ENCODE measurements at regions not wholly inside any gene's neighbourhood (a gene's known extent, or its start where the extent isn't known, plus 50 kb on each side); places are given as distances from the start of the nearest gene placed in this dataset.

DNA sequence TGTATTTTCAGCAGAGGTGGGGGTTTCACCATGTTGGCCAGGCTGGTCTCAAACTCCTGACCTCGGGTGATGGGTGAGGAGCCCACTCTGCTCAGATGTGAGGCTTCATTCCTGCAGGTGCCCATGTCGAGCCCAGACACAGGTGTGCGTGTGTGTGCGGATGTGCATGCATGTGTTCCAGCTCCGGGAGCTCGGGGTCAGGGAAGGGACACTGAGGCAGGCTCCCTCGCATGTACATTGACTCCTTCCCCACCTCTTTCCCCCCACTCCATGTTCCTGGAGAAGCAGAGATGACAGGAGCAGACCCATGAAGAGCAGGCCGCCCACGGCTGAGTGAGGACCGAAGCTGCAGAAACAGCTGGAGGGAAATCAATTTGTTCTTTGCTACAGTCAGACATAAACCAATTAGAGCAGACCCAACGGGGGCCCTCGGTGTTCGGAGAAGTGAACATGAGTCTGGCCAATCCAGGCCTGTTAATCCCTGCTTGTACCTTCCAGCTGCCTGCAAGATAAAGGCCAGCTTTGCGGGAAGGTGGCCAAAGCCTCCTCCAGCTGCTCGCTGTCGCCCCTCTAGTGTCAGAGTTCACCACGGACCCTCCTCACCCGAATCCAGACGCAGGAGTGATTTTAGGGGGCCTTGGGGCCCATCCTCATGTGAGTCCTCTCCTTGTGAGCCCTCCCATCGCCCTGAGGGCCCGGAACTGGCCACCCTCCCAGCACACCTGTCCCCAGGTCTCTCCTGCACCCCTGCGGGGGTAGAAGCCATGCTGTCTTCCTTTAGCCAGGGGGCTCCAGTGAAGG, 321.0 kb upstream of the RTL1 start:
- no peaks in the 10 kb centered on the region for H3K4me1 ChIP-seq (ENCODE audit: control insufficient read depth, extremely low read depth, insufficient read depth, low read length)
- intact Hi-C loops (cut with micrococcal nuclease) (no loop called here), dilution Hi-C loops (cut with MboI; ENCODE audit: extremely low pct_ligation_motif_present, low sequenced_read_pairs) (no loop called here)
- H3K36me3 ChIP-seq (ENCODE audit: control insufficient read depth in 2 of 2, extremely low read depth in 1 of 2, insufficient read depth in 2 of 2, low read length in 2 of 2): no peaks in the 10 kb centered on the region
- ChIA-PET POLR2A (no interaction called here), CTCF (no interaction called here)
- no peak overlapping the region for H3K4me2 ChIP-seq (ENCODE audit: insufficient read depth, low read length)
- H3K9me3 ChIP-seq (replicated peaks; ENCODE audit: control insufficient read depth, insufficient read depth, low read length): no peaks in the 10 kb centered on the region
- H3K27me3 ChIP-seq (ENCODE audit: control insufficient read depth in 2 of 2, insufficient read depth in 2 of 2, low read length in 2 of 2): peaks cover 0 to 2% of the 10 kb centered on the region in 2 experiments
- H3K9ac ChIP-seq (replicated peaks; ENCODE audit: extremely low read depth, insufficient read depth, low read length): no peak overlapping the region
- no TSS peak for BruUV-seq (replicated peaks)
- no peak overlapping the region for H3K4me3 ChIP-seq (replicated peaks in 1 of 3; ENCODE audit: insufficient read depth in 1 of 3, low read depth in 1 of 3, low read length in 3 of 3)
- H2AFZ ChIP-seq (ENCODE audit: low read depth, low read length): no peak overlapping the region
- no peak overlapping the region for H3K27ac ChIP-seq (ENCODE audit: insufficient read depth, low read depth, low read length)
- FAIRE-seq (no peak), DNase-seq (ENCODE audit: low read depth, low spot score) (no peak)
- H3K79me2 ChIP-seq (ENCODE audit: control insufficient read depth, insufficient read depth, low read length): no peaks in the 10 kb centered on the region
- no peaks in the 10 kb centered on the region for H4K20me1 ChIP-seq (replicated peaks; ENCODE audit: control insufficient read depth, extremely low read depth, insufficient read depth, low read length)
- H3K9me1 ChIP-seq (replicated peaks; ENCODE audit: control insufficient read depth, extremely low read depth, insufficient read depth, low read length): no peaks in the 10 kb centered on the region
- TF ChIP-seq POLR2AphosphoS5 (IDR thresholded peaks at IDR 0.05; ENCODE audit: insufficient read depth, low read depth, low read length) (no peak), MYC (IDR thresholded peaks at IDR 0.05; ENCODE audit: low read depth, low read length) (no peak), MAX (IDR thresholded peaks at IDR 0.05; ENCODE audit: insufficient read depth, insufficient read length) (no peak), FOS (IDR thresholded peaks at IDR 0.05; ENCODE audit: borderline replicate concordance, insufficient read depth, low read length) (no peak), POLR2A (IDR thresholded peaks at IDR 0.05; ENCODE audit: low read depth, low read length) (no peak), JUN (IDR thresholded peaks at IDR 0.05; ENCODE audit: borderline replicate concordance, insufficient read depth, insufficient read length, low read depth) (no peak), GATA2 (IDR thresholded peaks at IDR 0.05; ENCODE audit: insufficient read depth, insufficient read length, low read depth, low read length) (no peak), EZH2 (IDR thresholded peaks at IDR 0.05; ENCODE audit: borderline replicate concordance, low read depth, low read length, severe bottlenecking) (no peak)
- TF ChIP-seq, protein P1, sequence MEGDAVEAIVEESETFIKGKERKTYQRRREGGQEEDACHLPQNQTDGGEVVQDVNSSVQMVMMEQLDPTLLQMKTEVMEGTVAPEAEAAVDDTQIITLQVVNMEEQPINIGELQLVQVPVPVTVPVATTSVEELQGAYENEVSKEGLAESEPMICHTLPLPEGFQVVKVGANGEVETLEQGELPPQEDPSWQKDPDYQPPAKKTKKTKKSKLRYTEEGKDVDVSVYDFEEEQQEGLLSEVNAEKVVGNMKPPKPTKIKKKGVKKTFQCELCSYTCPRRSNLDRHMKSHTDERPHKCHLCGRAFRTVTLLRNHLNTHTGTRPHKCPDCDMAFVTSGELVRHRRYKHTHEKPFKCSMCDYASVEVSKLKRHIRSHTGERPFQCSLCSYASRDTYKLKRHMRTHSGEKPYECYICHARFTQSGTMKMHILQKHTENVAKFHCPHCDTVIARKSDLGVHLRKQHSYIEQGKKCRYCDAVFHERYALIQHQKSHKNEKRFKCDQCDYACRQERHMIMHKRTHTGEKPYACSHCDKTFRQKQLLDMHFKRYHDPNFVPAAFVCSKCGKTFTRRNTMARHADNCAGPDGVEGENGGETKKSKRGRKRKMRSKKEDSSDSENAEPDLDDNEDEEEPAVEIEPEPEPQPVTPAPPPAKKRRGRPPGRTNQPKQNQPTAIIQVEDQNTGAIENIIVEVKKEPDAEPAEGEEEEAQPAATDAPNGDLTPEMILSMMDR (IDR thresholded peaks at IDR 0.05; ENCODE audit: extremely low read depth in 1 of 2, insufficient read depth in 1 of 2, low read depth in 1 of 2, low read length in 2 of 2): no peak

Data from endothelial cell of umbilical vein (primary cell).